ENCODE measurements at regions not wholly inside any gene's neighbourhood (a gene's known extent, or its start where the extent isn't known, plus 50 kb on each side); places are given as distances from the start of the nearest gene placed in this dataset.

GRCh38 chr6:133184798-133185372 is 56.3 kb upstream of the EYA4 start:
- DNase-seq (ENCODE audit: low spot score): peak; percentile 56
- no peaks in the 10 kb centered on the region for H3K9me3 ChIP-seq (ENCODE audit: low read depth)
- no peak overlapping the region for H3K27ac ChIP-seq
- H3K4me3 ChIP-seq: no peak overlapping the region
- H3K4me1 ChIP-seq (ENCODE audit: insufficient read depth): no peaks in the 10 kb centered on the region
- TF ChIP-seq EZH2 (IDR thresholded peaks at IDR 0.05; ENCODE audit: borderline replicate concordance) (no peak), EZH2phosphoT487 (IDR thresholded peaks at IDR 0.05; ENCODE audit: low read depth, severe bottlenecking, unreplicated experiment) (no peak), CTCF (IDR thresholded peaks at IDR 0.05; ENCODE audit: poor library complexity) (peak; percentile 84)
- 39% methylated on average over 2 of the region's 2 CpGs for WGBS (ENCODE audit: low lambda C conversion rate, missing lambda C conversion rate)
- H3K27me3 ChIP-seq: no peaks in the 10 kb centered on the region
- H3K79me2 ChIP-seq: no peaks in the 10 kb centered on the region
- H4K20me1 ChIP-seq (ENCODE audit: insufficient read depth, poor library complexity, severe bottlenecking): no peaks in the 10 kb centered on the region
- H3K4me2 ChIP-seq: no peak overlapping the region
- H3K36me3 ChIP-seq (replicated peaks; ENCODE audit: insufficient read depth, low read depth): no peaks in the 10 kb centered on the region
- no peak overlapping the region for H2AFZ ChIP-seq
- H3K9me2 ChIP-seq (replicated peaks; ENCODE audit: insufficient read depth): no peaks in the 10 kb centered on the region

- TF ChIP-seq CTCF (IDR thresholded peaks at IDR 0.05; ENCODE audit: poor library complexity) (no peak), EZH2phosphoT487 (IDR thresholded peaks at IDR 0.05; ENCODE audit: low read depth, severe bottlenecking, unreplicated experiment) (no peak), EZH2 (IDR thresholded peaks at IDR 0.05; ENCODE audit: borderline replicate concordance) (no peak)
- no peak overlapping the region for H2AFZ ChIP-seq
- H3K27ac ChIP-seq: no peak overlapping the region
- no peak overlapping the region for H3K4me3 ChIP-seq
- H3K79me2 ChIP-seq: no peaks in the 10 kb centered on the region
- no peaks in the 10 kb centered on the region for H3K9me3 ChIP-seq (ENCODE audit: low read depth)
- DNase-seq (ENCODE audit: low spot score): no peak
- no peaks in the 10 kb centered on the region for H3K36me3 ChIP-seq (replicated peaks; ENCODE audit: insufficient read depth, low read depth)
- H4K20me1 ChIP-seq (ENCODE audit: insufficient read depth, poor library complexity, severe bottlenecking): no peaks in the 10 kb centered on the region
- H3K4me2 ChIP-seq: no peak overlapping the region
- no peaks in the 10 kb centered on the region for H3K27me3 ChIP-seq
- no peaks in the 10 kb centered on the region for H3K9me2 ChIP-seq (replicated peaks; ENCODE audit: insufficient read depth)
- no peaks in the 10 kb centered on the region for H3K4me1 ChIP-seq (ENCODE audit: insufficient read depth)
- WGBS (ENCODE audit: low lambda C conversion rate, missing lambda C conversion rate): 79% methylated on average over 4 of the region's 4 CpGs
Observed at GRCh38 chr6:133185731-133186130, 55.4 kb upstream of the EYA4 start.

GRCh38 chr6:133187114-133187513 is 54.0 kb upstream of the EYA4 start:
- no peak overlapping the region for H3K27ac ChIP-seq
- WGBS (ENCODE audit: low lambda C conversion rate, missing lambda C conversion rate): 79% methylated on average over 2 of the region's 2 CpGs
- no peaks in the 10 kb centered on the region for H3K4me1 ChIP-seq (ENCODE audit: insufficient read depth)
- H3K27me3 ChIP-seq: no peaks in the 10 kb centered on the region
- no peak overlapping the region for H2AFZ ChIP-seq
- no peak overlapping the region for H3K4me3 ChIP-seq
- no peak overlapping the region for H3K4me2 ChIP-seq
- no peaks in the 10 kb centered on the region for H3K9me3 ChIP-seq (ENCODE audit: low read depth)
- TF ChIP-seq EZH2 (IDR thresholded peaks at IDR 0.05; ENCODE audit: borderline replicate concordance) (no peak), EZH2phosphoT487 (IDR thresholded peaks at IDR 0.05; ENCODE audit: low read depth, severe bottlenecking, unreplicated experiment) (no peak), CTCF (IDR thresholded peaks at IDR 0.05; ENCODE audit: poor library complexity) (no peak)
- no peaks in the 10 kb centered on the region for H3K36me3 ChIP-seq (replicated peaks; ENCODE audit: insufficient read depth, low read depth)
- no peaks in the 10 kb centered on the region for H3K9me2 ChIP-seq (replicated peaks; ENCODE audit: insufficient read depth)
- no peaks in the 10 kb centered on the region for H3K79me2 ChIP-seq
- H4K20me1 ChIP-seq (ENCODE audit: insufficient read depth, poor library complexity, severe bottlenecking): no peaks in the 10 kb centered on the region
- DNase-seq (ENCODE audit: low spot score): no peak
